Stimulated activated naive CD4-positive, alpha-beta T cell (primary cell): ENCODE measurements at regions not wholly inside any gene's neighbourhood (a gene's known extent, or its start where the extent isn't known, plus 50 kb on each side); places are given as distances from the start of the nearest gene placed in this dataset.

Source experiments
- DNase-seq, 6 experiments: peaks; one replicate each; lab custom pipeline; 2025; lab: John Stamatoyannopoulos, UW

DNA sequence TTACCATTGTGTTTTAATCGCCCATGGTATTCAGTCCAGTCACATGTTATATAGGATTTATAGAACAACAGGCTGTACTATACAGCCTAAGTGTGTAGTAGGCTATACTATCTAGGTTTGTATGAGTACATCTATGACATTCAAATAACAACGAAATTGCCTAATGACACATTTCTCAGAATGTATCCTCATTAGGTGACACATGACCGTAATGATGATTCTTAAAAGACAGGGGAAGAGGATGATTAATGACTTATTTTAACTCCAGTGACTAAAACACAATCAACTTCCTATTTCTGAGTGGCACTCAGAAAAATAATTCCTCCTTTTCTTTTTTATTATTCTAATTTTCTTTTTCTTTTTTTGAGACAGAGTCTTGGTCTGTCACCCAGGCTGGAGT lies 63.0 kb upstream of the ACSL3 start:
- DNase-seq, result no peak

DNA sequence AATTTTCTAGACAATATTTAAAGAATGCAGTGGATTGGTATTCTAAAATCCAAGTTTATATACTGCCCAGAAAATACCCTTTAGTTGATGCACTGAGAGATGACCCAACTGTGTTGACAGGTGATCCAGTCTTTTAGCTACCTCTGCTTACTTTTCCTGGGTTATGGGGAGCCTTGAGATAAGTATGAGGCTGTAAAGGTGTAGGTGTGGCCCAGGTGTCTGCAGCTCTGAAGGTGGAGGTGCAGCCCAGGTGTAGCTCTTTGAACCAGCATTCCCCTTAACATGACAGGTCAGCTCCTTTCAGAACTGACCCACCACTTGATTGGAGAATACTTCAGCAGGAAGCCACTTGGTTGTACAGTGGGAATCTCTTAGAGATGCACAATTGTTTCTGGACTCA lies 62.3 kb upstream of the ACSL3 start:
- DNase-seq, result no peak

DNA sequence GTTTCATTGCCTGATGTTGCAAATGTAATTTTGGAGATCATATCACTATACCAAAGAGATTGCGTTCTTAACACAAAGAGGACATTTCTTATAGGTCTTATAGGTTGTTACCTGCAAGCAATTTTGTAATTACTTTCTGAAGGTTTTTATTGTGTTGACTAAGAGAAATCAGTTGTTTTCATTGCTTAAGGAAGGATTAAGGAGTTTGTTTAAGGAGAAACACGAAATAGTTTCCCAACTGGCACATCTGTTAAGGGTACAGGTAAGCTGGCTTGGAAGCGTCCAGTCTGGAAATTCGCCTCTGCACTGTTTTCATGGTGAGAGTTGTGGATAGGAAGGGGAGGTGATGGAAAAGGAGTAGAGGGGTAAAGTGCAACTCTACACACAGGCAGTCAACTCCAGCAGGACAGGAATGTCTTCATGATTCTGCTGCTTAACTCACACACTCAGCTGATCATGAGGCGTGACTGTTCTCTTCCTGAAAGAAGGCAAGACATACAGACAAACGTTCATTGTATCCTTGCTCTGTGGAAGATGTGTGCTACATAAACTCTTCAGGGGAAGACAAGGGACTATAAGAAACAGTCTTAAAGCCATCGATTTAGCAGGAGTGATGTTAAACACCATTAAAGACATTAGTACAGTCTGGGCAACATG lies 61.4 kb upstream of the ACSL3 start:
- no peak for DNase-seq

DNA sequence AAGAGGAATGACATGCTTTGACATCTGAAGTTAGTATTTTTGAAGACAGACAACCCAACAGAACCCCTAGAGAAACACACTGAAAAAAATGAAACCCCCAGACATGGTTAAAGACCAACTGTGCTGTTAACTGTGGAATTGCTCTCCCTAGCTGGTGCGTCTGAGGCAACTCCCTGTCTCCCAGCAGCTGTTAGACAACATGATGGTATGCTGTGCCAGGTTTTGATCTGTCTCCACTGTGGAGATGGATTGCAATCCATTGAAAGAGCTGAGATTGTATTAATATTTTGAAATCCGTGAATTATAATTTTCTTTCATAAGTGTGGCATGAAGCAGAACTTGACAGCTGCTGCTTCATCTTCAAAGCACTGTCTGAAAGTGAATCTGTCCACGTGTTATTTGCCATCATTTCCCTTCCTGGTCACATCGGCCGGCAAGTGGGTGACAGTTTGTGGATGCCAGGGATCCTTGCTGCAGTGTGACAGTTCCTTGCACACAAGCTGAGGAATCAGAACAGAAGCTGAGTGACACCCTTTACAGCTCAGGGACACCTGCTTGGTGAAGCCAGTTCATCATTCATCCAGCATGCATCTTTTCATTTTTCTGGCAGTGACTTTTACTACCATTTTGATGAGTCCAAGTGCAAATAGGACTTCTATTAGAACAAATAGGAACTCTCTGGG lies 58.2 kb upstream of the ACSL3 start:
- no peak for DNase-seq

DNA sequence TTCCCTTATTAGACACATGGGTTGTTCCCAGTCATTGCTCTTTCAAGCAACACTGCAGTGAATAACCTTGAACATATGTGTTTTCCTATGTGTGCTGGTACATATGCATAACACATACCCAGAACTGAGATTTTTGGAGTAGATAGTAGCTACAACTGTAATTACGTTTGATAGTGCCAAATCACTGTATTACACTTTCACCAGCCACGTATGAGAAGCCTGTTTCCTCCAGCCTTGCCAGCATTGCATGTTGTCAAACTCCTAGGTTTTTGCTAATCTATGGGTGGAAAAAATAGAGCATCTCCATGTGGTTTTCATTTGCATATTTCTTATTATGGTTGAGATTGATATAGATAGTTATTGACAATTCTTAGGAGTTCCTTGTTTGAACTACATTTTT lies 56.5 kb upstream of the ACSL3 start:
- no peak for DNase-seq

DNA sequence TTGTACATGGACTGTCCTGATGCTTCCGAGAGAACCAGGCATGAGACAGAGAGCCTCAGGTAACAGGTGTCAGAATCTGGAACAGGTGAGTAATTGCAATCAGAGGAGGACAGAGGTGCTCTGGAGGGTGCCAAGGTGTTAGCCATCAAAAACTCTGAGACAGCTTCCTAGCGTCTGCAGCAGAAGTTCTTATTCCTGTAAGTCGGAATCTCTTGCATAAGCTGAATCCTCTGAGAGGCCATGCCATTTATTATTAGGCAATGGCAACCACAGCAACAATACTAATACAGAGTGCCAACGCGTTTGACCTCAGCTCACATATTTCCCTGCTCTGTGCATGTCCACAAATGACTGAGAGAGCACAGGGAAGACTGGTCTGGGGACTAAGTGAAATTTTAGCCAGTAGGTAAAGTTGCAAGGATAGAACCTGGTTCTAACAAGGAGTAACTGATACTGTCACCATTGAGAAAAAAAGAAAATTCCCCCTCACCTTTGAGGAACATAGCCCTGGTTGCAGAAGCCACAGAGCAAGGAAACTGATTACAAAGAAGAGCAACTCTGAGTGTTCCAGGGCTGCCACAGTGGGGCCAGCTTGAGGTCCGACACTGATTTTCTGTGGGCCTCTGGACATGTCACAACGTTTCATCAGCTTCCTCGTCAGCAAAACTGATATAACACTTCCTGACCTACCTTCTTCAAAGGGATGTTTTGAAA lies 55.1 kb upstream of the ACSL3 start:
- DNase-seq, result no peak

DNA sequence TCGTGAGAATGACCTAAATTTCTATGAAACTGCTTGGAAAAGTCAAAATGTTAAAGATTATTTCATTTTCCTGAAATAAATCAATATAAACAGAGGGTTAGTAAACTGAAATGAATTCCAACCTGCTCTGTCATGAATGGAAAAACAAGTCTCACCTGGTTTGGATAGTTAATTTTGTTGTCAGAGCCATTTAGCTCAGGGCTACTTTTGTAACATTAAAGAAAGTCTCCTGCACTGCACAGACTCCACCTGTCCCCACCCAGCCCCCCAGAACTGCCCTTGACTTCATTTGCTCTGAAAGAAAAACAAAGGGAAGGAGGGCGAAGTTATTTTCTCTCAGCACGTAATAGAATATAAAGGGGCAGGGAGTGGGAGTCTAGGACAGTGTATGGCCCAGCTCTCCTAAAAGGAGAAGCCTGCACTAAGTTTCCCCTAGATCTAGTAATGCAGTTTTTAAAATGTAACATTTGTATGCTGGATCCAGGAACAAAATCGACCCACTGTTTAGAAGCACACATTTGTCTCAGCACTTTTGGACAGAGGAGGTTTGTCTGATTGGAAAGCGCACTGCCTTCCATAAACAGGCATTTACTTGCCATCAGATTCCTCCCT lies 54.2 kb upstream of the ACSL3 start:
- DNase-seq, result no peak

DNA sequence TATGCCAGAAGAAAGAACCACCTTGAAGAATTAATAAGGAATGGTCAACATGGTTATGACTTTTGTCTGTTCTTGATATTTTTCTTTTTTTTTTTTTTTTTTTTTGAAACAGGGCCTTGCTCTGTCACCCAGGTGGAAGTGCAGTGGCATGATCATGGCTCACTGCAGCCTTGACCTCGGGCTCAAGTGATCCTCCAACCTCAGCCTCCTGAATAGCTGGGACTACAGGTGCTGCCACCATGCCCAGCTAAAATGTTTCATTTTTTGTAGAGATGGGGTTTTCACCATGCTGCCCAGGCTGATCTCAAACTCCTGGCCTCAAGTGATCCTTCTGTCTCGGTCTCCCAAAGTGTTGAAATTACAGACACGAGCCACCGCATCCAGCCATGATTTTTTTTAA lies 53.4 kb upstream of the ACSL3 start:
- no peak for DNase-seq

DNA sequence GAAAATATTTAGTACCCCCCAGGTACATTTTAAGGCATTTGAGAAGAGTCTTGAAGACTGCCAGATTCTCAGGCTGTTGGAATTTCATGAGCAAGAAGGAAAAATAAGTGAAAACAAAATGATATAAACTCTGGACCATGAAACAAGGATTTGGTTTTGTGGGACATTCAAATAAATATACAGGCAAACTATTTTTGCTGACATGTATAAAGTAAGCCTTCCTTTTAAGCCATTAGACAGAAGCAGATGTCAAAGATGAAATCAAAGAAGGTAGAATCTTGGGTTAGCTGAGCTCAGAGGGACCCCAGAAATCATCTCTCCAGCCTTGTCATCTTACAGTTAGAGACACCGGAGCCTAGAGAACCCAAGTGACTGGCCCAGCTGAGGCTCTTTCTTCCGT lies 51.3 kb upstream of the ACSL3 start:
- no peak for DNase-seq

DNA sequence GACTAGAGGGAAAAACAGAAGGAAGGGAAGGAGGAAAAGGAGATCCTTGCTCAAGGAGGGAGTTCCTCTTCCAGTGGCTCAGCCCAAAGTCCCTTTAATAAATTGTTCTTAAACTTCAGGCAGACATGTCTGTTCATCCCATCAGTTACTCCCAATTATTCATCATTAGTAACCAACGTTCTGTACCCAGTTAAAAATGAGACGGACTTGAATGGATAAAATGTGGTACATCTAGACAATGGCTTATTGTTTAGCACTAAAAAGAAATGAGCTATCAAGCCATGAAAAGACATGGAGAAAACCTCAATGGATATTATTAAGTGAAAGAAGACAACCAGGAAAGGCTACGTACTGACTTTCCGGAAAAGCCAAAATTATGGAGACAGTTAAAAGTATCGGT lies 50.8 kb upstream of the ACSL3 start:
- DNase-seq, result no peak
